Trophoblast cell (in vitro differentiated cells and primary cell): ENCODE measurements at regions not wholly inside any gene's neighbourhood (a gene's known extent, or its start where the extent isn't known, plus 50 kb on each side); places are given as distances from the start of the nearest gene placed in this dataset.

ENCODE experiments used
- DNase-seq, 2 donors: peaks; one replicate each; pipeline ENCODE4 v3.0.0-alpha.2; 2016
- H2AFZ ChIP-seq: 2 replicates; pipeline ENCODE4 v1.6.1; 2013; ENCODE audit warnings: low read length, moderate library complexity, mild to moderate bottlenecking; ENCODE audit not compliant: insufficient read depth, poor library complexity
- H2AK5ac ChIP-seq: 2 replicates; pipeline ENCODE4 v1.6.1; 2013; ENCODE audit warnings: mild to moderate bottlenecking, low read length
- H2BK120ac ChIP-seq: 2 replicates; pipeline ENCODE4 v1.6.1; 2013; ENCODE audit warnings: low read length, mild to moderate bottlenecking, moderate library complexity; ENCODE audit not compliant: insufficient read depth, poor library complexity
- H2BK12ac ChIP-seq: 2 replicates; pipeline ENCODE4 v1.6.1; 2013; ENCODE audit warnings: mild to moderate bottlenecking, low read length, moderate library complexity
- H2BK5ac ChIP-seq: 2 replicates; pipeline ENCODE4 v1.6.1; 2013; ENCODE audit warnings: low read length, low read depth, moderate library complexity, mild to moderate bottlenecking; ENCODE audit not compliant: poor library complexity
- H3K14ac ChIP-seq: 2 replicates; pipeline ENCODE4 v1.6.1; 2013; ENCODE audit warnings: mild to moderate bottlenecking, low read length
- H3K18ac ChIP-seq: 2 replicates; pipeline ENCODE4 v1.6.1; 2013; ENCODE audit warnings: mild to moderate bottlenecking, low read length
- H3K23ac ChIP-seq: 2 replicates; pipeline ENCODE4 v1.6.1; 2013; ENCODE audit warnings: low read length
- H3K27ac ChIP-seq: 2 replicates; pipeline ENCODE4 v1.5.1; 2013; ENCODE audit warnings: low read depth, mild to moderate bottlenecking, inconsistent platforms, low read length, moderate library complexity
- H3K27me3 ChIP-seq: 2 replicates; pipeline ENCODE4 v1.6.1; 2013; ENCODE audit warnings: inconsistent platforms, mild to moderate bottlenecking, low read length, moderate library complexity; ENCODE audit not compliant: insufficient read depth
- H3K36me3 ChIP-seq, 2 experiments: 1 replicate in 1 of 2; 2 replicates in 1 of 2; pipeline ENCODE4 v1.6.1; 2013; ENCODE audit warnings: low read length in 2 of 2, mild to moderate bottlenecking in 2 of 2, moderate library complexity in 1 of 2; ENCODE audit not compliant: insufficient read depth in 2 of 2, control insufficient read depth in 1 of 2
- H3K4ac ChIP-seq: 2 replicates; pipeline ENCODE4 v1.6.1; 2013; ENCODE audit warnings: low read depth, mild to moderate bottlenecking, low read length, moderate library complexity
- H3K4me1 ChIP-seq, 2 experiments: 1 replicate in 1 of 2; 2 replicates in 1 of 2; pipeline ENCODE4 v1.6.1; 2013; ENCODE audit warnings: low read length in 2 of 2, mild to moderate bottlenecking in 2 of 2, moderate library complexity in 1 of 2; ENCODE audit not compliant: insufficient read depth in 2 of 2, control insufficient read depth in 1 of 2
- H3K4me2 ChIP-seq: 2 replicates; pipeline ENCODE4 v1.6.1; 2013; ENCODE audit warnings: inconsistent platforms, mild to moderate bottlenecking, low read length, moderate library complexity
- H3K4me3 ChIP-seq: 2 replicates; pipeline ENCODE4 v1.5.1; 2013; ENCODE audit warnings: mild to moderate bottlenecking, low read depth, low read length, inconsistent platforms
- H3K79me1 ChIP-seq: one replicate; pipeline ENCODE4 v1.6.1; 2013; ENCODE audit warnings: low read length
- H3K79me2 ChIP-seq: 2 replicates; pipeline ENCODE4 v1.6.1; 2013; ENCODE audit warnings: low read length, mild to moderate bottlenecking; ENCODE audit not compliant: control insufficient read depth, insufficient read depth, poor library complexity
- H3K9ac ChIP-seq: 2 replicates; pipeline ENCODE4 v1.6.1; 2013; ENCODE audit warnings: mild to moderate bottlenecking, low read length
- H3K9me3 ChIP-seq: 2 replicates; pipeline ENCODE4 v1.6.1; 2013; ENCODE audit warnings: low read depth, mild to moderate bottlenecking, control low read depth, inconsistent platforms, low read length; ENCODE audit not compliant: insufficient read depth
- H4K12ac ChIP-seq: 2 replicates; pipeline ENCODE4 v1.6.1; 2013; ENCODE audit warnings: low read depth, mild to moderate bottlenecking, low read length, moderate library complexity
- H4K8ac ChIP-seq: 2 replicates; pipeline ENCODE4 v1.6.1; 2013; ENCODE audit warnings: low read depth, mild to moderate bottlenecking, low read length, moderate library complexity
- H4K91ac ChIP-seq: one replicate; pipeline ENCODE4 v1.6.1; 2013; ENCODE audit warnings: low read depth, mild to moderate bottlenecking, low read length, moderate library complexity
- WGBS: extraction: QIAGEN DNeasy Blood & Tissue Kit; methylation state at CpG from one replicate; pipeline ENCODE4 v1.1.7; 2013; ENCODE audit warnings: missing lambda C conversion rate; ENCODE audit not compliant: insufficient read length, insufficient coverage; ENCODE audit errors: extremely low coverage; 5-methylcytosine and 5-hydroxymethylcytosine counted together

- no peak overlapping the region for H2BK12ac ChIP-seq
- no peak overlapping the region for H2BK5ac ChIP-seq
- no peak overlapping the region for H3K4me3 ChIP-seq
- no peaks in the 10 kb centered on the region for H3K27me3 ChIP-seq
- no peak overlapping the region for H2AK5ac ChIP-seq
- H4K8ac ChIP-seq = no peak overlapping the region
- H3K23ac ChIP-seq = no peak overlapping the region
- H2BK120ac ChIP-seq = no peak overlapping the region
- no peaks in the 10 kb centered on the region for H3K79me1 ChIP-seq
- no peaks in the 10 kb centered on the region for H3K36me3 ChIP-seq
- H3K9ac ChIP-seq = no peak overlapping the region
- no peak overlapping the region for H2AFZ ChIP-seq
- no peaks in the 10 kb centered on the region for H3K4me1 ChIP-seq
- H3K4me2 ChIP-seq = no peak overlapping the region
- WGBS = no CpG with 5 or more reads among the region's 3 CpGs
- no peak for DNase-seq
- no peaks in the 10 kb centered on the region for H3K9me3 ChIP-seq
- H3K18ac ChIP-seq = no peak overlapping the region
- H3K79me2 ChIP-seq = no peaks in the 10 kb centered on the region
- no peak overlapping the region for H3K4ac ChIP-seq
- H3K14ac ChIP-seq = no peak overlapping the region
- no peak overlapping the region for H4K91ac ChIP-seq
- H3K27ac ChIP-seq = no peak overlapping the region
- no peak overlapping the region for H4K12ac ChIP-seq
These were observed 292.1 kb upstream of the HSF2 start for GRCh38 chr6:122107256-122107852.

GRCh38 chr6:122109075-122109474, 290.4 kb upstream of the HSF2 start:
- no peaks in the 10 kb centered on the region for H3K36me3 ChIP-seq
- H3K4me1 ChIP-seq = no peaks in the 10 kb centered on the region
- H2BK12ac ChIP-seq = no peak overlapping the region
- no peak overlapping the region for H3K4ac ChIP-seq
- H3K27ac ChIP-seq = no peak overlapping the region
- H4K91ac ChIP-seq = no peak overlapping the region
- H3K79me2 ChIP-seq = no peaks in the 10 kb centered on the region
- no peak overlapping the region for H3K9ac ChIP-seq
- H2BK120ac ChIP-seq = no peak overlapping the region
- H3K27me3 ChIP-seq = no peaks in the 10 kb centered on the region
- no peaks in the 10 kb centered on the region for H3K9me3 ChIP-seq
- H2AFZ ChIP-seq = no peak overlapping the region
- H4K8ac ChIP-seq = no peak overlapping the region
- no peak overlapping the region for H2BK5ac ChIP-seq
- H3K18ac ChIP-seq = no peak overlapping the region
- no peak overlapping the region for H3K14ac ChIP-seq
- H4K12ac ChIP-seq = no peak overlapping the region
- DNase-seq = no peak
- H3K79me1 ChIP-seq = no peaks in the 10 kb centered on the region
- no peak overlapping the region for H3K4me3 ChIP-seq
- no peak overlapping the region for H3K4me2 ChIP-seq
- H2AK5ac ChIP-seq = no peak overlapping the region
- no peak overlapping the region for H3K23ac ChIP-seq

- Histone ChIP-seq H3K79me2 (no peaks in the 10 kb centered on the region), H3K79me1 (no peaks in the 10 kb centered on the region), H2BK120ac (no peak overlapping the region), H4K91ac (no peak overlapping the region), H2AK5ac (no peak overlapping the region), H2BK12ac (no peak overlapping the region), H2BK5ac (no peak overlapping the region), H3K36me3 (no peaks in the 10 kb centered on the region), H3K27ac (no peak overlapping the region), H3K18ac (no peak overlapping the region), H3K4me3 (no peak overlapping the region), H3K9me3 (no peaks in the 10 kb centered on the region), H4K12ac (no peak overlapping the region), H3K4ac (no peak overlapping the region), H3K14ac (no peak overlapping the region), H2AFZ (no peak overlapping the region), H4K8ac (no peak overlapping the region), H3K4me1 (no peaks in the 10 kb centered on the region), H3K23ac (no peak overlapping the region), H3K9ac (no peak overlapping the region), H3K4me2 (no peak overlapping the region), H3K27me3 (no peaks in the 10 kb centered on the region)
- DNase-seq = no peak
- no CpG with 5 or more reads among the region's 2 CpGs for WGBS
These were observed 284.7 kb upstream of the HSF2 start for GRCh38 chr6:122114717-122115116.

DNA sequence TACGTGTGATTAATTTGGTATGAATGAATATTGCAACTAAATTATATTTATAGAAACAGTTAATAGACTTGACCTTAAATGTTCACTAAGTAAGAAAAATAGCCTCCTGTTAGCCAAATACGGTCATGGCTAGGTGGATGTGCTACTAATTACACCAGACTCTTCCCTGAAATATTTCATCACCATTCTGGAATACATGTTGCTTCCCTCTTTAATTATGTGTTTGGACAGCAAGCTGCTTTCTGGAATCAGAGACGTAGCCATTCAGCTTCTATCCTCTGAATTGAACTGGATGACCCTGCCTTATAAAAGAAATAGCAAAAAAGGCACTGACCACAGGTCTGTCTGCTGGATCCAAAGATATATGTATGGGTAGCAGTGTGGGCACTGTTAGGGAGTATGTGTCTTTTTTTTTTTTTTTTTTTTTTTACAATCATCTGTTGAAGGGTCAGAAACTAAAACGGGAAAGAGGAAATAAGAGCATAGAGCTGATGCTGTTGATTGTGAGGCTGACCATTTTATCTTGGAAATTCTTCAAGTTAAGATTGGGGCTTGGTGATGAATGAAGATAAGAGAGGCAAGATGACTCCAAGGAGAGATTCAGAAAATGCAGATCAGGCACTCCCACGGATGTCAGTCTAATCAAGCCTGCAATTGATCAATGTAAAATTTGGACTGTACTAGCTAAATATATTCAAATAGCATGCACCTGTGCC, 283.2 kb upstream of the HSF2 start:
- Histone ChIP-seq H3K4ac (no peak overlapping the region), H3K27me3 (no peaks in the 10 kb centered on the region), H3K4me2 (no peak overlapping the region), H4K8ac (no peak overlapping the region), H3K79me2 (no peaks in the 10 kb centered on the region), H2BK5ac (no peak overlapping the region), H4K12ac (no peak overlapping the region), H3K4me3 (no peak overlapping the region), H3K36me3 (no peaks in the 10 kb centered on the region), H3K18ac (no peak overlapping the region), H3K27ac (no peak overlapping the region), H3K14ac (no peak overlapping the region), H2AFZ (no peak overlapping the region), H3K9me3 (no peaks in the 10 kb centered on the region), H2BK120ac (no peak overlapping the region), H3K79me1 (no peaks in the 10 kb centered on the region), H2AK5ac (no peak overlapping the region), H2BK12ac (no peak overlapping the region), H4K91ac (no peak overlapping the region), H3K4me1 (no peaks in the 10 kb centered on the region), H3K9ac (no peak overlapping the region), H3K23ac (no peak overlapping the region)
- WGBS = no CpG with 5 or more reads among the region's 5 CpGs
- no peak for DNase-seq
